ENCODE measurements at regions not wholly inside any gene's neighbourhood (a gene's known extent, or its start where the extent isn't known, plus 50 kb on each side); places are given as distances from the start of the nearest gene placed in this dataset.

DNA sequence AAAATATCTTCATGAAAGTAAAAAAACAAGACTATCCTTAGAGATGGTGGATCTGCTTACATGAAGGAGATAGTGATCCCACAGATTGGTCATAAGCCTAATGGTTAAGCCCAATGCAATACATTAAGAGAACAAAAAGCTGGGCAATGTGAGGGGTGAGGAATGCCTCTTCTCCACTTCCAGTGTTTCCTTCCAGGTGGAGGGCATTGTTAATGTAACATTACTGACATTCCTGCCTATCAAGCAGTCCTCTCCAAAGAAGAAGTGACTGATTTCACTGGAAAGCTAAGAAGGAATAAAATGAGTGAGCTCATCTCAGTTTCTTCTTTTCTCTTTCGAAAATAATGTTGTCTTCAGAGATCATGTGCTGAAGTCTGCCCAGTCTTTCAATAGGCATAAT is 207.8 kb downstream of the RAB38 start:
- TF ChIP-seq, protein P1, sequence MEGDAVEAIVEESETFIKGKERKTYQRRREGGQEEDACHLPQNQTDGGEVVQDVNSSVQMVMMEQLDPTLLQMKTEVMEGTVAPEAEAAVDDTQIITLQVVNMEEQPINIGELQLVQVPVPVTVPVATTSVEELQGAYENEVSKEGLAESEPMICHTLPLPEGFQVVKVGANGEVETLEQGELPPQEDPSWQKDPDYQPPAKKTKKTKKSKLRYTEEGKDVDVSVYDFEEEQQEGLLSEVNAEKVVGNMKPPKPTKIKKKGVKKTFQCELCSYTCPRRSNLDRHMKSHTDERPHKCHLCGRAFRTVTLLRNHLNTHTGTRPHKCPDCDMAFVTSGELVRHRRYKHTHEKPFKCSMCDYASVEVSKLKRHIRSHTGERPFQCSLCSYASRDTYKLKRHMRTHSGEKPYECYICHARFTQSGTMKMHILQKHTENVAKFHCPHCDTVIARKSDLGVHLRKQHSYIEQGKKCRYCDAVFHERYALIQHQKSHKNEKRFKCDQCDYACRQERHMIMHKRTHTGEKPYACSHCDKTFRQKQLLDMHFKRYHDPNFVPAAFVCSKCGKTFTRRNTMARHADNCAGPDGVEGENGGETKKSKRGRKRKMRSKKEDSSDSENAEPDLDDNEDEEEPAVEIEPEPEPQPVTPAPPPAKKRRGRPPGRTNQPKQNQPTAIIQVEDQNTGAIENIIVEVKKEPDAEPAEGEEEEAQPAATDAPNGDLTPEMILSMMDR (IDR thresholded peaks at IDR 0.05) = no peak

DNA sequence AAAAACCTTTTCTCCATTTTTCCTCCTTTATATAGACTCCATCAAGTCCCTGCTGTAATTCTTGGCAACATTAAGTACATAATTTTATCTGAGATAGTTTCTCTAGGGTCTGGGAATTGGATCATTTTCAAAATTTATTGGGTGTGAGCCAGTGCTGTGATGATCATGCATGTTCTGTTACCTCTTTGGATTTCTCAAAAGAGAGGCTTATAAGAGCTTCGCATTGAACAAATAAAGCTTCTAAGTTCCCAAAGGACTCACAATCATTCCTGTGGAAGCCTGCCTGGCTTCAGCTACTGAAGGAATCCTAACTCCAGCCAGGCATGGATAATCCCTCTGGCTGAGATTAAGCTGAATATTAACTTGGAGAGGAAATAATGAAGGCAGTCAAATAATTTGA is 208.5 kb downstream of the RAB38 start:
- TF ChIP-seq, protein P1 (IDR thresholded peaks at IDR 0.05) = no peak

DNA sequence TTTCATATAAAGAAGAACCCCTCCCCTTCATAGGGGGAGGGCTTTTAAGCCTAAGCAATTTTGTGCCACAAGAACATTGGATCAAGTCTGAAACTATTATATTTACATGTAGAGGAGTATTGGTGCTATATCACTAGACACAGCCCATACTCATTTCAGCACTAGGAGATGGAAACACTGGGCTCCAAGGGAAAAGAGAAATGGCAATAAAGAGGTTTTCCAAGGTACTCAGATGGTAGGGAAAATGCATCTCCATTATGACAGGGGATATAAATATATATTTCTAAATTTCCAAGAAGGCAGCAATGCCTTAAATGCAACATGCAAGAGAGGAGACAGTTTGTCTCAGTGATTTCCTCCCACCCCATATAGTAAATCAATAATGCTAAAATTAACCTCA is 209.0 kb downstream of the RAB38 start:
- TF ChIP-seq, protein P1 (IDR thresholded peaks at IDR 0.05) = no peak

DNA sequence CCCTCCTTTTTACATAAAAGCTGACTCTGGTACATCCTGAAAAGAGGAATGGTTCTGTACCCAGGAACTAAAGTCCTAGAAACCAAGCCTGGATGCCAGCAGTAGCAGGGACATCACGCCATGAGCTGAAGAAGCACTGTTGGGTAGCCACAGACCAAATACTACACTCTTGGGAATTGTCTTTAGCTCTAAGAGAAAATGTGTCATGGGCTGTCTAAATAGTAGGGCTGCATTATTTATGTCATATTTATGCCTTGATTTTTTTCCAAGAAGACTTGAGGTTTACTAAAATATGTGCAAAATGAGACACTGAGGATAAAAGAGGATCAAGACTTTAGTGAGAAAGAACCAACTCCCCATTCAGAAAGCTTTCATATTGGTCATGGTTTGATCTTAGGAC is 213.6 kb downstream of the RAB38 start:
- TF ChIP-seq, protein P1 (IDR thresholded peaks at IDR 0.05) = no peak

DNA sequence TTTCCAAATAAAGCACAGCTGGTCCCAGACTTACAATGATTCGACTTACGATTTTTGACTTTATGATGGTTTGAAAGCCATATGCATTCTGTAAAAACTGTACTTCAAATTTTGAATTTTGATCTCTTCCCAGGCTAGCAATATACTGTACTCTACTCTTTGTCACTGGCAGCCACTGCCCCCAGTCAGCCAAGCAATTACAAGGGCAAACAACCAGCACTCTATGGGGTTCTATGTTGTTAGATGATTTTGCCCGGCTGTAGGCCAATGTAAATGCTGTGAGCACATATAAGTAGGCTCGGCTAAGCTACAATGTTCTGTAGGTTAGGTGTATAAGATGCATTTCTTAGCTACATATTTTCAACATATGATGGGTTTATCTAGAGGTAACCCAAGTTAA is 217.3 kb downstream of the RAB38 start:
- TF ChIP-seq, protein P1 (IDR thresholded peaks at IDR 0.05) = no peak

DNA sequence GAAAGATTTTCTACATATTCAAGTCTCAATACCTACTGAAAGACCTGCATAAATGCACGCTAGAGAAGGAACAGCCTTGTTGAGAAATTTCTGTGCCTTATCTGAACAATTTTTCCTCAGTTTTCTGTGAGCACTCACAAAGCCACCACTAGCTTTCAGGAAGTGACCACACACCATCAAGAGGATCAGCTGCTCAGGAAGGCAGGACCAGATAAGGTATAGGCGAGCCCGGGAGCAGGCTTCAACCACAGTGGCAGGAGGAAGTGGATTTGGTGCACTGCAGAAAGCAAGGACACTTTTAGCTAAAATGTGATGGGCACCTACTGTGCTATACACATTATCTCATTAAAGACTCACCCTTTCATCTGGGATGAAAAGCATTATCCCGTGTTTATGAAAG is 220.8 kb downstream of the RAB38 start:
- TF ChIP-seq, protein P1 (IDR thresholded peaks at IDR 0.05) = no peak

DNA sequence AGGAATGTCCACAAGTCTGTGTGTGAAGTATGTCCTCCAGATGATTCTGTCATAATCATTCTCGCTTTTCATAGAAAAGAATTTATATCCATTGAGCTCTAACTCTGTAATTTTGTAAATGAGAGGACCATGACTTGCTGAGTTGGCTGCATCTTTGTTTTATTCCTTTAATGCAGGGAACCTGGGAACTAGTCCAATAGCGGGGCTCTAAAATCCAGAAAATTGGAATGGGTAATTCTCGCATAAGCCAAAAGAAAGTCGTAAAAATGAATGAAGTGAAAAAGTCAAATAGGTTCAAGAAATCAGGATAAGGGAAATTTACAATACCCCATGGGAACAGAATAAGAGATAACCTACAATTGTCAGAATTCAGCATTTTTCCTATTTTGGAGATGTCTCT is 232.5 kb downstream of the RAB38 start:
- TF ChIP-seq, protein P1 (IDR thresholded peaks at IDR 0.05) = no peak

DNA sequence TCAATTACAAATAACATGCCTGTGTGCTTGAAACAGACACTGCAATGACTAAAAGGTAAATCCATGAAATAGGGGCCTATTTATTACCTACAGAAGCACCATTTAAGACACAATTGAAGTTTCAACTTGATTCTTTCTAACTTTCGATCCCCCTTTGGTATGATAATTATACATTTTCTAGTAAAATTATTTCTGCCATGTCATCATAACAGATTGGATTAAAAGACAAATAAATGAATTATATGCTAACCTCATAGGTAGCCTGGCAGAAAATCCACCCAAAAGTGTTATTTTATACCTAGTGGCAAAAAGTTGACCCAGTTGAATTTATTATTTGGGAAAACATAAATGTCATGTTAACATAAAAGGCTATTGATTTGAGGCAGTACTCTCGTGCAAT is 241.1 kb downstream of the RAB38 start:
- TF ChIP-seq, protein P1 (IDR thresholded peaks at IDR 0.05) = no peak

All from LNCAP (cell line).